Suppressor macrophage (primary cell): ENCODE measurements at regions not wholly inside any gene's neighbourhood (a gene's known extent, or its start where the extent isn't known, plus 50 kb on each side); places are given as distances from the start of the nearest gene placed in this dataset.

Experiments used
- DNase-seq, 4 experiments: peaks; one replicate each; pipeline ENCODE4 v3.0.0-alpha.2; 2020 to 2022

DNA sequence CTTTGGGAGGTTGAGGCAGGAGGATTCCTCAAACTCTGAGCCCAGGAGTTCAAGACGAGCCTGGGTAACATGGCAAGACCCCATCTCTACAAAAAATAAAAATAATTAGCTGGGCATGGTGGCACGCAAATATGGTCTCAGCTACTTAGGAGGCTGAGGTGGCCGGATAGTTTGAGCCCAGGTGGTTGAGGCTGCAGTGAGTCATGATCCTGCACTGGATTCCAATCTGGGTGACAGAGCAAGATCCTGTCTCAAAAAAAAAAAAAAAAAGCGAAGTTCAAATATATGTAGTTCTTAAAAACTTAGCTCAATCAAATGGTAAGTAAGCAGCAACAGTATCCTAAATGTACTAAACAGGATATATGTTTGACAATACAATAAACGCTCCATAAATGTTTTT, 85.5 kb upstream of the SSTR1 start:
- DNase-seq: no peak

DNA sequence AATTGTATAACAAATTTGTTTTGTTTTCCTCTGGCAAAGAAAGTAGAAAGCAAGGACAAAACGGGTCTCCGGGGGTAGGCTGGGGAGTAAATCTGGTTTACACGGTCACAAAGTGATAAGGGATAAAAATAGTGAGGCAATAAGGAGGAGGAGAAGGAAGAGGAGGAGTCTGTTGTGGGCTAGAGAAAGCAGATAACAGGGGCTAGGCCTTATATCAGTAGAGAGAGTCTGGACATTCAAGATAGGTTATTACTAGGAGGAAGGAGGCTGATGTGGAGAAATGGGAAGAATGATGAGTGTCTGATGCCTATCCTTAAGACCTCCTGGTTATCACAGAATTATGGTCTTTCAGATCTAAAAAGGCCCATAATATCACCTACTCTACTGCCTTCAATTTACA, 83.2 kb upstream of the SSTR1 start:
- no peak for DNase-seq

DNA sequence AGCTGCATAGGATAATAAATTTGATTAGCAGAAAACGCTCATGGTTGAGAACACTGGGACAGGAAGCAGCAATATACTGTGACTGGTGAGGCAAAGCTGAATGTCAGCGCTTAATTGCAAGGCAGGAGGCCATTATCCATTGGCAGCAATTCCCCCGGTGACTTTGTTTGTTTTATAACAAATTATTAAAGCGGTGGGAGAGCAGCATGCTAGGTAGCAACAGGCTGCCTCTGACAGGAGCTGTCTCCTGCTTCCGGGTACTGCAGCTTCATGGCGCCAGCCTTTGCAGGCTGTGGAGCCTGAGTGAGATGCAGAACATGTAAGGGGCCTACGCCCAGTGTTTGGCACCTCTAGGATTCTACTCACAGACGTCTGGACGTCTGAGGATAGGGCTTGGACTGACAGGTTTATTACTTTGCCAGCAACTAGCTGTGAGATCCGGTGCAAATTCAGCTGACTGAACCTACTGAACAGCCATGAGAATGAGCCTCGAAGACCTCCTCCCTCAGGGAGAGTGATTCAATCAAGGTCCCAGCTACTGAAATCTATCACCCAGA, 82.1 kb upstream of the SSTR1 start:
- DNase-seq: no peak

DNA sequence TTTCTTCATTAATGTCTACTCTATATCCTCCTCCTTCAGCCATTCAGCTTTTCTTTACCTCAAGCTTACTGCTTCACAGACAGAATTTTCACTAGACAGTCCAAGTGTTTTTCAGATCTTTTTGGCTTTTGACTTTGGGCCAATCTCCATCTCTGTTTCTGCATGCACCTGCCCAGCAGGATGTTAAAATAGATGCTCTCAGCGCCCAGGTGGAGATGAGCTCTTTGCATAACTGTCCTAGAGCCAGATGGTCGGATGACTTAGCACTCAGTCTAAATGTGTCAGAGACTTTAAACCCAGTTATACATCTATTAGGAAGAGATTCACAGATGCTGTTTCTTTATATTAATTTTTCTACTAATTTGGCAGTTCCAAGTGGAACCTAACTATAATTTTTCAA, 80.3 kb upstream of the SSTR1 start:
- DNase-seq: no peak

DNA sequence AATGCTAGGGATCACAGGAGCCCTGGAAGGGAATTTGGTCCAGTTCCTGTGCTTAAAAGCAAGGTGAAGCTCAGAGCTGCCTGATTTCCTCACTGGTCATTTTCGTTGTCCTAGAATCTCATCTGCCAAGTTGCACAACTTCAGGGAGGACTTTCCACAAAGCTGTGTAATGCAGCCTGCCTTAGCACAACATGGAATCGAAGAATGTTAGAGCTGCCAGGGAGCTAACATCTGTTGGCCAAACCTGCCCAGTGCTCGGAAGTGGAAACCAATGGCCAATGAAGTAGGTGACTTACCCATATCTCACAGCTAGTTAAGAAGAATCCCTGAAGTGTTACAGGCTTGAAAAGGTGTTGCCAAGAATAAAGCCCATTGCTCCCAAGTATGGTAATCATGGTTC, 79.9 kb upstream of the SSTR1 start:
- DNase-seq: no peak

DNA sequence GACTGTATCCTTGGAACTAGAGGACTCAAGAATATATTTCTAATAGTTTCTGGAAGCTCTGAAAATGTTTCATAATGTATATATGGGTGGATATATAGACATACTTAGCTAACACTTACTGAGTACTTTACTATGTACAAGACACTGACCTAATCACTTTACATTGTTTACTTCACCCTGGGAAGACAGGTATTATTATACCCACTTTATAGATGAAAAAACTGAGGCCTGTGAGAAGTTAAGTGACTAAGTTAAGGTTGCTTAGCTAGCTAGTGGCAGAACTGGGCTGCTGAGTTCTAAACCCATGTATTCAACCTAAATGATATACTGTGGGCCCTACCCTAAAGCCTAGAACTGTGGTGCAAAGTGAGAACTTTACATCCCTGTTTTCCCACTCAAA, 79.1 kb upstream of the SSTR1 start:
- no peak for DNase-seq

DNA sequence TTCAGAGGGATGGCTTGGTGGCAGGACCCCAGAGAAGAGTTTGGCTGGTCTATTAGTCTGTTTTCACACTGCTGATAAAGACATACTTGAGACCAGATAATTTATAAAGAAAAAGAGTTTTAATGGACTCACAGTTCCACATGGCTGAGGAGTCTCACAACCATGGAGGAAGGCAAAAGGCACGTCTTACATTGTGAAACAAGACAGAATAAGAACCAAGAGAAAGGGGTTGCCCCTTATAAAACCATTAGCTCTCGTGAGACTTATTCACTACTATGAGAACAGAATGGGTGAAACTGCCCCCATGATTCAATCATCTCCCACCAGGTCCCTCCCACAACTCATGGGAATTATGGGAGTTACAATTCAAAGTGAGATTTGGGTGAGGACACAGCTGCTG, 78.5 kb upstream of the SSTR1 start:
- DNase-seq: no peak

DNA sequence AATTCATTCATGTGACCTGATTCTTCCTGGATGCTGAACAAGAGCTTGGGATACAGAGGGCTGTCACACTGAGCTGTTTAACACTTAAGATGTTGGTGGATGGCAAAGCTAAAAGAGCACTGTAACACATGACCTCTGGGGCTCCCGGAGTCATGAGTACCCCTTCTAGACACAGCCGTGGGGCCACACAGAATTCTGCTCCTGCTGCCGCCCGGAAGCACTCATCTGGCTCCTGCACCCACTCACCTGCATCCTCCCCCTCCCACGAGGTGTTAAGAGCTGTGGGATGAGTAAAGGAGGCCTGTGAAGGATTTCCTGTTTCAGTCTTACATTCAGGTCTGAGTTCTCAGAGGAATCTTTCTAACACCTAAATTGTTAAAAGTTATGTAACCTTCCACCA, 78.0 kb upstream of the SSTR1 start:
- no peak for DNase-seq

DNA sequence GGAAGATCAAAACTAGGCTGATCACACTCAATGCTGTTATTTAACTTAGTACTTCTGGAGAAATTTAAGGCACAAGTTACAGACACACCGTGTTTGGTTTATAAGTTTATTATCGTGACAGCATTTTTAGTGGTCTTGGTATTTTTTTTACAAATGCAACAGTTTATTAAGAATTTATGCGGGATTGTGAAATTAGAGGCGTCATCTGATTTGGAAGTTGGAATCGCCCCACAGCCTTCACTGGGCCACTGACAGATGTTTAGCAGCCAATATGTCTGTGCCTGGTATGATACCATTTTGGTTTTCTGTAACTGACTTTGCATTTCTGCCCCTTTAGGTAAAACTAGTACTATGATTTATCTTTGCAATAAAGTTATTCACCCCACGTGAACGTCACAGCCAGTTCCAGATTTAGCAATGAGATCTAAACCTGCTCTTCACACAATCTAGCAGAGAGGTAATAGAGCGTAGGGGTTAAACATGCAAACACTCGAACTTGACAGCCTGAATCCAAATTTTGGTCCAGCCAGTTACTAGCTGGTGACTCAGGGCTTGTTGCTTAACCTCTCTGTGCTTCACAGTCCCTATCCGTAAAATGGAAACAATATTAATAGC, 73.2 kb upstream of the SSTR1 start:
- no peak for DNase-seq

DNA sequence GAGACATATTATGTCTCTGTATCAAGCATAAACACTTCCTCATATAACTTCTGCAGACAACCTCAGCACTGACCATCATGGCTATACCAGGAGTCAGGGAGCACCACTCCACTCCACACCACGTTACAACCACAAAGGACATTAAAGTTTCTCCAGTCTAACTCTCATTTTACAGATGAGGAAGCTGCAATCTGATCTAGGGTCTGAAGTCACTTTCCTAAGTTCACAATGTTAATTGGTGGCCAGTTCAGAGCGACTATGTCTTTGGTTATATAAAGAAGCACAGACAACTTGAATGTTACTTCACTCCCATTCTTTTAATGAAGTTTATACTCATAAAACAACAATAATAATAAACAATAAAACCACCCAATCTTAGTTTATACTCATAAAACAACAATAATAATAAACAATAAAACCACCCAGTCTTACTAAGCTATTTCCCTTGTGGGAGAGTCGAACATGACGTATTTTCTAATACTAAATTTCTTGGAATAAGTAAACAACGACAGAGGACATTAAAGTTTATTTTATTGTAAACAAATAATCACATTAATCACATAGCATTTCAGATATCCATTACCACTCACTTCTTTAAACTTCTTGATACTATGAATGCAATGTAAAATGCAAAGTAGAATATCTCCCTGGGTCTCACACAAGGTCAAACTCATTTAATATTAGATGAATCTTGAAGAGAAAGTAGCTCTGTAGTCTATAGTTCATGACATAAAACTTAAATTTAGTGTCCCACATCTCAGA, 72.4 kb upstream of the SSTR1 start:
- no peak for DNase-seq

DNA sequence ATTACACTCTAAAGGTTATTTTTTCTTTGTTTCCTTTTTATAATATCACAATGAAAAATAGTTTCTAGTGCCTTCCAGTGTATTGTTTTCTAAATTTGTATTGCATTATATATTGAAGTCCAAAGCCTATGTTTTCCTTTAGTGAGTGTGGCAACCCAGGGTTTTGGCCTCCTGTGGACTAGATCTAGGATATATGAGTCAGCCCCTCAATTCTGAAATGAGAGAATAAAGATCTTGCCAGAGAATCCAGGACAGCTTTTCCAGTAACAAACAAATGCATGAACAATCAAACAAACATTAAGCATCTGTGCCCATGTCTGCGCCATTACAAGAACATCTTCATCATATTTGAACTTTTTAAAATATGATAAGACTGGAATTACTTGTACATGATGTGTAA, 70.7 kb upstream of the SSTR1 start:
- no peak for DNase-seq

DNA sequence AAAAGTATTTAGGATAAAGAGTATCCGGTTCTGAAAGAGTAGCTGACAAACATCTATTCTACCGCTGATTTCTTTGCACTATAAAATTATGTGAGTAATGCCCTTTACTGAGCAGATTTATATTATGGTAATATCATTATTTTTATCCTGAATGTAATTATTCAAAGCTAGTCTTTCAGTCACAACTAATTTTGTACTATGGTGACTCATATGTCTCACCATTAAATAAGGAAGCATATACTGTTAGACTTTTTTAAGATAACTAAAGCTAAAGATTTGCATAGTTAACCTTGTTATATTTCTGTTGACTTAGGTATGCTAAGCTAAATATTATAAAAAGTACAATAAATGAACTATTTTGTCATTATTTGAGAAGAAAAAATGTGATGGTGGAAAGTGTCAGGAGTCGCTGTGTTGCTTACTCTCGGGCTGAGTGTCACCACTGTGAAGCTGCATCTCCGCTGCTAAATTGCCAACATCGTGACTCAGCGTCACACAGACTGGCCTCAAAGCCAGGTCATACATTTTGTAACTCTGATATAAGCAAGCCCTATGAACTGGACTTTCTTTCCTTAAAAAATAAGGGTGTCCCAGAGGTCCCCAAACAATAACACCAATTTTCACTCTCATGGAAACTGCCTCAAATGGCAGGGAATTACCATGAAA, 69.1 kb upstream of the SSTR1 start:
- DNase-seq: peak in 2 of 4 experiments; percentile 5 to 20

DNA sequence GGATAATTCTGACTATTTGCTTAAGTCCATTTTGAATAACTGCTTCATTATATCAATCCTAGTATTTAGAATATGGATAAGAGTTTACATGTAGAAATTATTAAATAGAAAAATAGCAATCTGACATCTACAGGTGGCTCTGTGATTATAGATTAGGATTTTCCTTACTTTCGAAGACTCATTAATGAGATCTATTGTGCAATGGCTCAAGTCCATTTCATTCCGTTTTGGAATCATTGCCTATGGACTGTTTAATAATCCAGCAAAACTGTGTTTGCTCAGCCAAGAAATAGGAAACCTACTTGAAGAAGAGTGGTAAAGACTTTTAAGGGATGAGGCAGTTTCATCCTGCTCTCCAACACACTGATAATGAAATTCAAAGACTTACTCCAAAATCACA, 67.8 kb upstream of the SSTR1 start:
- no peak for DNase-seq

DNA sequence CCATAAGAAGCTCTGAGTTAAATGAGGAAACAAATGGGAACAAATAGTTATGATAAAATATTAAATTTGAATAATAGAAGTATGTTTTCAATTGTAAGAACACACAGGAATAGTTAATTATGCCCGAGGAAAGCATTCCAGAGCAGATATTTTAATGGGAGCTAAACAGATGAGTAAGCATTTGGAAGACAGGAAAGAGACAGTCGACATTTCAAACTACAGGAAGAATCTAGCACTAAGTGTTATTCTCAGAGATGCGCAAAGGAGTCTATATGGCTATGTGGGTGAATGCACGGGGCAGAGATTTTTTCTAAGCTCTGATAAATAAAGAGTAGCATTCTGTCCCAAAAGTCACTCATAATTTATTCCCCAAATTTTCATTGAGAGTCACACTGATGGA, 64.5 kb upstream of the SSTR1 start:
- DNase-seq: no peak

DNA sequence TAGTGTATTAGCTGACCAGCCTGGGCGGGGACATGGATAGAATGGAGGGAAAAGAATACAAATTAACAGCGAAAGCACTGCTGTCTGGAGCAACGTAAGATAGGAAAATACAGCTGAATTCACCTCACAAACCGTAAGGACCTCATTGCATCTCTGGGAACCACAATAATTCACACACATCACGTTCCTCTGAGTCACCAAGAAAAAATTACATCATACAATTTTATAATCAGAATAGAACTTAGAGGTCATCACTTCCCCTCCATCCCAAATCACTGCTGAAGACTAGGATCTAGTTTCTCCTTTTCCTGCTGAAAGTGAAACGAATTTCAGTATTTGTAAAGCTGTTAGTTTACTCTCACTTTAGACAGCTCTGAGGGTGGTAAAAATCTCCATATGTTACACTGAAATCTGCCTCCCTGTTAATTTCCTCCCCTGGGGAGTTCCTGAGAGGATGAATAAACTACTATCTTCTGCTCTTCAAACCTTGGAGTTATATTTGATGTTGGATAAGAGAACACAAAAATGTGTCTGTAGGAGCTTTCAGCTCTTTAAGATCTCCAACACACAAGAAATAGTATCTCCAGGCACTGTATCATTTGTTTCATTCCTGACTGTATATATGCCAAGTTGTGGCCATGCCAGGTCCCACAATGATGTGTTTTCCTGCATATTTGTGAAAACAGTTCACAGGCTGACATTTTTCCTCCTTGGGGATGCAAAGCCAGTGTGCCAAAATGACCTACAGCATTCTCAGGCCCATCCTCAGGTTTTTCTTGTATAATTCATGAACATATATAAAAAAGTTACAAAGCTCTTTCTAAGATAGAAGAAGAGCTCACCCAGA, 63.8 kb upstream of the SSTR1 start:
- peak; percentile 2 to 56 (median 28) for DNase-seq

DNA sequence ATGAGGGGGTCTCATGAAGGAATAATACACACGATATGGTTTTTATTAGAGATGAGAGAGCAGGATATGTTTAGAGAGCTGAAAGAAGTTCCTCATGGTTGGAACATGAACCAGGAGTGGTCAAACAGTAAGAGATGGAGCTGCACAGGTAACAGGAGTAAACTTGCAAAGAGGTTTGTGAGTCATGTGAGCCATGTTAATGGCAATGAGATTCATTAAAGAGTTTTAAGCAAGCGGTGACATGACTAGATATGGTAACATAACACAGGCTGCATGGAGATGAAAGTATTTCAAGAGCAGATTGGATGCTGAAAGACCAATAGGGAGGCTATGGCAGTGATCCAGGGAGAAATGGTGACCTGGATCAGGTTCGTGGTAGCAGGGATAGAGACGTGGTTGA, 62.6 kb upstream of the SSTR1 start:
- no peak for DNase-seq

DNA sequence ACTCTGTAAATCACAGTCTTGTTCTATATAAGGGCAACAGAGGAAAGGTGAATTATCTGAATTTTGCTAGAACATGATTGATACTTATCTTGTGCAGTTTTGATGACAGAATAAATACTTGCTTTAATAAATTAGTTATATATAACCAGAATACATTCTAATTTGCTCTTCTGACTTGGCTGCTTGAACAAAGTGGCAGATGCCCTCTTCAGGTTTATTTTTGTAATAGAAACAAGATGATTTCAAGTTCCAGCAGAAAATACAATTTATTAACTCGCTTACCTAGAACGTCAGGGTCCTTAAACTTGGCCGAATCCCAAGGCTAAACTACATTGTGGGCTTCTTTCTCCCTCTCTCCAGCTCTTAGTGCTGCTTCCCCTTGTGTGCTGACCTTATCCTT, 57.6 kb upstream of the SSTR1 start:
- DNase-seq: no peak
